ENCODE measurements at regions not wholly inside any gene's neighbourhood (a gene's known extent, or its start where the extent isn't known, plus 50 kb on each side); places are given as distances from the start of the nearest gene placed in this dataset.

DNA sequence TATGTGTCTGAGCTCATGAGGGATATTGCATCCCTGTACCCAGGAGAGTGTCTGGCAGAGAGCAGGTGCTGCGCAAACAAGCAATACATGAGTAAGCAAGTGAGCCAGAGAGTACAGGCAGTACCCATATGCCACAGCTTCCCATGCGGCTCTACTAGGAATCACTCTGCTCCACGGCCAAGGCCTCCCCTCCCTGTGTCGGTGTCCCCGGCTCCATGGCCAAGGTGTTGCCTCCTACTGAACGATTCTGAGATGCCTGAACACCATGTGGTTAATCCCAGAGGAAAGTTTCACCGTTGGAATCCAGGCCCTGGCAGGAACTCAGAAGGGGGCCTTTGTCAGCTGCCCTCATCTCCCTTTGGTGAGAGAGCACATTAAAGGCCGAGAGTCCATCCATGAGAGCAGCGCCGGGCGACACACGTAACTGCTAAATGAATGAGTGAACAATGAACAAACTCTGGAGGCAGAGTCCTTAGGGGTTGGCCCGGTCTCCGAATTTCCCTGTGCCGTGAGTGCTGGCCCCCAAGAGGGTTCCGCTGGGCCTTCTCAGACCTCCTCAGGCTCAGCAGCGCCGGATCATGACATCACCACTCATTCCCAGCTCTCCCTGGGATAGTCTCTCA, 136.0 kb upstream of the FAM20C start:
- no peak for DNase-seq (ENCODE audit: low spot score)

DNA sequence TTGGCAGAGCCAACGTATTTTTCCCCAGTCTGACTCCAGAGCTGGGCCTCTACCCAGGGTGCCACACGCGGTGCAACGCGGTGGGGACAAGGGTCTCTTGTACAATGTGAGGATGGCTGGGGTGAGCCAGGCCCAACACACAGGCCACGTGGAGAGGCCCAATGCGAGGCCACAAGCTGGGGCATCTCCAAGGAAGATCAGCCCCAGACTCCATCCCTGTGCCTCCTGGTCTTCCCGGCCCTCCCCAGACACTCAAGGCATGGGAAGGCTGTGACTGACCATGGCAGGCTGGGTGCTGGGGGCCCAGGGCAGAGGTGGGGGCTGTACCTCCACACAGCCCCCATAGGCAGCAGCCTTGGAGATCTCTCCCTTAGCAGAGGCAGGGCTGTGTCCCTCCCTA, 135.3 kb upstream of the FAM20C start:
- no peak for DNase-seq (ENCODE audit: low spot score)

DNA sequence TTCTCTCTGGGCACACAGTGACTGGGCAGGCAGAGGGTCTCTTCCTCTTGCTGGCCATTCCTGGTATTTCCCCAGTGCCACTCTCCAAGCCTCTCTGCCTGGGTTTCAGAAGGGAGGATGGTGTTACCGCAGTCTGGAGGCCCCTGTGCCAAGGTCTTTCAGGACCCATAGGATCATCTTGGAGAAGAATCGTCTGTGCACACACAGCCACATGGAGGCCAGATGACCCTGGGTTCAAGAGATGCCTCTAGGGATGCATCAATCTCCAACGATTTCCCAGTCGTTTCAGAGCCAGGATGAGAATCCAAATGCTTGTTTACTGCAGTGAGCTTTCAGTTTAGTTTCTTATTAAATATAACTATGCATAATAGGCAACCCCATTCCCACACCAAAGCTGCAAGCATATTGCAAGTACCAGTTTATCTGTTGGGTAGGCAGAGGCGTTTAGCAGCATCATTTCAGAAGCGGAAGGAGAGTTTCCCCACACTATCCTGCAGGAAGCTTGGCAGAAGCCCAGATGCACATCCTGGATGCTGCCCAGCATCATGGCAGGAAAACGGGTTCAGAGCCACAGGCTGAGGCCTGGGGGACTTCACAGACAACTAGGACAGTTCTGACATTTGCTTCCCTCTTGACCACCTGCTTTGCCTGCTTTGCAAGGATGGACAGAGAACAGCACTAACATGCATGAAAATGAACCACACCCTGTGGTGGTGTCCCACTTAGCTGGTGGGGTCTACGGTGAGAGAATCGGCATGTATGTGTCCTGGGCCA, 134.7 kb upstream of the FAM20C start:
- DNase-seq (ENCODE audit: low spot score) = no peak

DNA sequence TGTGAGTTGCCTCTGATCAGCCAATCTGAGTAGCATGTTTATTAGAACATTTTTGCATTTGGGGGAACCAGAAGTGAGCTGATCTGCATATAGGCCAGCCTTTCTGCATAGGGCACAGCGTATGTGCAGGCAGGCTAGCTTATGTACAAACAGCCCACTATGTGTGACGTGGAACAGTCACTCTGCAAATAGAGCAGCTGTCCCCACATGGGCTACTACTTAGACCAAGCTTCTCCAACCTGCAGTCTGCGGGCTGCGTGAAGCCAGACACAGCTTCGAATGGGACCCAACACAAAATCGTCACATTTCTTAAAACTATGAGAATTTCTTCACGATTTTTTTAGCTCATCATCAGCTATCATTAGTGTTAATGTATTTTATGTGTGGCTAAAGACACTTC, 134.1 kb upstream of the FAM20C start:
- no peak for DNase-seq (ENCODE audit: low spot score)

DNA sequence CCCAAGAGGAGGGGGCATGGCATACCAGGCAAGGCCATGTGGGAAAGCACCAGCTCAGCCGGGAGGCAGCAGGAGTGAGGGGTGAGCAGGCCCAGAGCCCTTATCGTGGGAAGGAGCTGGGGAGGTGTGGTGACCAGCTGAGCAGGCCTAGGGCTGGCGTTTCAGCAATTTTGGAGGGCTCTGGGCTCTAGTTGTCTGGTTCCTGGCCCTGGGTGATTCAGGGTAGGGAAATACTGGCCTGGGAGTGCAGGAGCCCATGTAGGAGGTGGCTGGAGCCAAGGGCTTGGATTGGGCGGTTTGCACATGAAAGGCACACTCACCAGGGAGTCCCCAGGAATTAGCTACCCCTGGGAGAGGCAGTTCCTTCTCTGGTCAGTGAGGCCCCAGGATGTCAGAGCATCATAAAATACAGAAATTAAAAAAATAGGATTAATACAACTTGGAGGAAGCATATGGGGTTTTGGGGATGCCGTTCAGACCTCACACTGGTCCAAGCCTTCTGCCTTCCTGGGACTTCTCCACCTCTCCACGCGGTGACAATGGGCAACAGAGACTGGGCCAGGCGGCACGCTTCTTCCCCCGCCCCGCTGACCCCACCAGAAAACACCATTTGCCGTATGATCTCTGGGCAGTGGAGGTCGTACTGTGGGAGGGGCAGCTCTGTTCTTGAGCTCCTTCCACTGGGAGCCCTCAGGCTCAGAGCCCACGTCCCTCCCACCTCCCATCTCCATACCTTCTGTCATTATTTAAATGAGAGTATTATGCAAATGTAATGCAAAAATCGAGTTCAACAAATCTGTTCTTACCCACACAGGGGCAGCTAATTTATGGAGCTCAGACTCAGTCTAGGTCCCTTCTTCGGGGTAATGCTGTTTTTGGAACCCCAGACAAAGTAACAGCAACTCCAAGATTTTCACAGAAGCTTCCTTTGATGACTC, 133.0 kb upstream of the FAM20C start:
- DNase-seq (ENCODE audit: low spot score) = no peak

DNA sequence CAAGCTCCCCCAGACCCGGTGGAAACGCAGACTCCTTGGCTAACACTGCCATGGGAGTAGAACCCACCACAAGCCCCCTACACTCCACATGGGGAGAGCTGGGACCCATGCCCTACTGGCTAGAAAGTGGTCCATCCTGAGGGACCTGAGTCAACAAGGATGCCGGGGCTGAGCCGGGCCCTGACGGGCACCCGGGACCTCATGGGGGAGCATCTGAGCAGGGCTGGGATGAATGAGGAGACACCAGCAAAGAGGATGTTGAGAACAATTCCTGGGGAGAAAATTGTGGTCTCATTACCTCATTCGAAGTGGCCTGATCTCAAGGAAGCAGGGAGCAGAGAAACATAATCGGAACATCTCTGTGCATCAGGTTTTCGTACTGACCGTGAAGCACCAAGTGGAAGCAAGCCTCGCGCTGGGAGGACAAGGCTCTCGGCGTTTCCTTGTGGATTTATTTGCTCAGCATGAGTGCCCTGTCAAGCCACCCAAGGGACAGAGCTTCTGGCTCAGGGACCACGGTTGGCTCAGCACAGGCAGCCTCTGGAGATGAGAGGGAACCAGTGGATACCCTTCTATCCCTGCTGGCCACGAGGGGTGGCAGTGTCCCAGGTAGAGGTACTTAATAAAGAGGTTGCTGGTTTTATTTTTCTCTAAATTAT, 132.2 kb upstream of the FAM20C start:
- no peak for DNase-seq (ENCODE audit: low spot score)

DNA sequence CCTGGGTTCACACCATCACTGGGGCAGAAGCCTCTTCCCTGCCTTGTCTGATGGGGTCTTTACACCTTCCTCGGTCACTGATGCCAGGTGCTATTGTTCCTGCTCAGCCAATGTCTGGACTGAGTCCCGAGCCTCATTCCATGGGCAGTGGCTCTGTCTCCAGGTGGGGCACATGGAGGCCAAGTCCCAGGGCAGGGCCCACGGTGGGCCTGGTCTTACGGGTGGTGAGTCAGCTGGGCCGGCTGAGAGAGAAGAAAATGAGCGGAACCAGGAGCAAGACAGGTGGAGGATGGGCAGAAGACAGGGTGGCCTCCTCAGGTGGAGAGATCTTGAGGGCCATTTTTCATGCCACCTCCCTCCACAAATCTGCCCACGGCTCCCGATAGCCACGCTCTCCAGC, 131.7 kb upstream of the FAM20C start:
- no peak for DNase-seq (ENCODE audit: low spot score)

DNA sequence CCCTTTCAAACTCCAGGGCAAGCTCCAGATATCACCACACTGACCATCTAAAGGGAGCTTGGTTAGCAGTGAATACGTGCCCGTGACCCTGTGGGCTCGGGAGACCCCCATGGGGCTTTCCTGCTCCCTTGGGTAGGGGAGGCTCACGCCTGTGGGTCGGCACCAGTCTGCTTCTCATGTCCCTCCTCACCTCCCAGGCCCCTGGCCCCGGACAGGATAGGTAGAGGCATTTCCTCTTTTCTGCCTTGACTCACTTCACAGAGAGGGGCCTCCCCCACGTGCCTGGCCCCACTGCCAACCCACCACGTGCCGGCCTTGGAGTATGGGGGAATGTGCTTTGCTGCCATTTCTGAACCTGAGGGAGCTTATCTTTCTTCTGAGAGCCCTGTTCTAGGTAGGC, 131.3 kb upstream of the FAM20C start:
- DNase-seq (ENCODE audit: low spot score) = no peak

DNA sequence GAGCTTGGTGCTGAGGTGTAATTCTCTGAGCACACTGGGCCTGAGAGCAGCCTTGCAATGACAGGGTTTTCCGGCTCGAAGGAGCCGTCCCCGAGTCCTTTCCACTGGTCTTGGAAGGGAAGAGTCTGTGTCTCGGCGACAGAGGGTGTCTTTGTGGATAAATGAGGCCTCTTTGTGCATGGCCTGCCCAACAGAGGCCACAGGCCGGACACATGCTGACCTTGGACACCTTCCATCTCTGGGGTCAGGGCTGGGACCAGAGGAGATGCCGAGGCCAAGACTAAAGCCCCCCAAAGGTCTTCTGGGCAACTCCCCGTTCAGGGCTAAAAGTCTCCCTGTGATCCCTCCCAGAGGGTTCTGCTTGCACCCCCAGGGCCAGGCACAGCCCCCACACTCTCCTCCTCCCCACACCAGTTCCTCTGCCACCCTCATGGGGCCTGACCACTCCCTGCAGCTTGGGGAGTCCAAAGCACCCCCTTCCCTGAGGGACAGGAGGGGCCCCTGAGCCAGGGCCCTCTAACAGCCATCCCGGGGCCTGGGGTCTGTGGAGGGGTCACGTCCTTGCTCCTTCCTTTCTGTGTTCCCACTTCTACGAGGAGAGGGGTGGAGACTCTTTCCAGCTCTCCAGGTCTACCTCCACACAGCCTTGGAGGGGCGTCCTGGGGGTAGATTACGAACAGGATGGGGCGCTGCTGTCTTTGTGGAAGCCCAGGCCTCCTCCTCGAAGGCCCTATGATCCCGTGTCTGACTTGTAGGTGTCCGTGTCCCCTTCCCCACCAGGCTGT, 130.6 kb upstream of the FAM20C start:
- no peak for DNase-seq (ENCODE audit: low spot score)

DNA sequence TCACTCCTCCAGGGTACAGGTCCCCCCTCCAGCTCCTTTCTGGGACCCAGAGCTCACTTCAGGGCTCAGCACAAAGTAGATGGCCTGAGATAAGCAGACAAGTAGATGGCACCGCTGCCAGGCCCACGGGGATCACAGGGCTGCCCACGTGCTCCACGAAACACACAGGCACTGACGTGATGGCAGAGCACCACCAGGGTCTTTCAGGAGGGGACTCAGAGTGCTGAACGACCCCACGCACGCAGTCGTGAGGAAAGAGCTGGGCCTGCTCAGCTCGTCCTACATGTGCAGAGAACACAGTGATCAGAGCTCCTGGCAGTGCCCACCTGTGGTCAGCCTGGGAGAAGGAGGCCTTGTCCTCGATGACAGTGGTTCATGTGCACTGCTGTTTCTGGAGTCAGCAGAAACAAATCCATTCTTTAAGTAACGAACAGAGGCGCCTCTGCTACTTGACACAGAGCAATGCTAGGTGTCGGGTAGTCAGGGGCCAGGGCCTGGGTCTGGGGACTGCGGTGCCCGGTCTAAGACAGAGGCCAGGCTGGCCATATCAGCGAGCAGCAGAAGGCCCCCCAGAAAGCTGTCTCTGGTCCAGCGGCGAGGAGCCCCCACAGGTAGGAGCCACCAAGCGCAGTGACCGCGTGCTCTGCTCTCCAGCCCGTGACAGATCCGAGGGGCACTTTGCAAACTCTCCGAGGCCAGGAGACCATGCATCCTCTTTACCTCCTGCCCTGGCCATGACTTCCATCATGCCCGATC, 129.8 kb upstream of the FAM20C start:
- no peak for DNase-seq (ENCODE audit: low spot score)

DNA sequence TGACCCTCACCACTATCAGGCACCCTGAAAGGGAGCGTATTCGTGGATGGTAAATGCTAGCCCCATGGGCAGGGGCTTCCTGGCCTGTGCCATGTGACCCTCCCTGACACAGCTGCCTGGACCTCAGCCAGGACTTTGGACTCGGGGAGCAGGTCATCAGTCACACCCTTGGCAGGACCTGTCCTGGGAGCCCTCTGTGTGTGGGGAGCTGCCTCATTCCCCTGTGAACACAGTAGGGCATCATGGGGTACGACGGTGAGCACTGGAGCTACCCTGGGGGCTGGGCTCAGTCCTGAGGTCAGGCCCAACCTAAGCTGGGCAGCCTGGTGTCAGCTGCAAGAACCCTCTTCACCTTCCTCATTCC, 129.3 kb upstream of the FAM20C start:
- DNase-seq (ENCODE audit: low spot score) = no peak

DNA sequence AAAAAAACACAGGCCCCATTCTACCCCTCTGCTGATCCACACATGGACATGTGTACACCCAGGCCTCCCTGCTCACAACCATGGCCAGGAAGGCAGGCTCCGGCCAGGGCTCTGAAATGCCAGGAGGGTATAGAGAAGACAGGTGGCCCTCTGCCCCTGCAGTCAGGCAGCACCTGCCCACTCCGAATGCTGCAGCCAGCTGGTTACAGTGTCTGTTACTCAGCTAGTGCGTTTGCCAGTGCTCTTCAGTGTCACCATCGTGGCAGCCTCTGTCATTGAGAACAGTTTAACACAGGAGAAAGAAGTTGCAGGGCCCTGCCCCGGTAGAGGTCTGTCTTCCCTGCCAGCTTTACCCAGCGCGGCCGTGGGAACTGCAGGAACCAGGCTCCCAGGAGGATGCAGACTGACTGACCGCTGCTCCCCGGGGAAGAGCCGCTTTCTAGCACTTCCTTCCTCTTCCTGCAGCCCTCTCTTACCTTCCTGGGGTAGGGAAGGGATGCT, 128.8 kb upstream of the FAM20C start:
- no peak for DNase-seq (ENCODE audit: low spot score)

DNA sequence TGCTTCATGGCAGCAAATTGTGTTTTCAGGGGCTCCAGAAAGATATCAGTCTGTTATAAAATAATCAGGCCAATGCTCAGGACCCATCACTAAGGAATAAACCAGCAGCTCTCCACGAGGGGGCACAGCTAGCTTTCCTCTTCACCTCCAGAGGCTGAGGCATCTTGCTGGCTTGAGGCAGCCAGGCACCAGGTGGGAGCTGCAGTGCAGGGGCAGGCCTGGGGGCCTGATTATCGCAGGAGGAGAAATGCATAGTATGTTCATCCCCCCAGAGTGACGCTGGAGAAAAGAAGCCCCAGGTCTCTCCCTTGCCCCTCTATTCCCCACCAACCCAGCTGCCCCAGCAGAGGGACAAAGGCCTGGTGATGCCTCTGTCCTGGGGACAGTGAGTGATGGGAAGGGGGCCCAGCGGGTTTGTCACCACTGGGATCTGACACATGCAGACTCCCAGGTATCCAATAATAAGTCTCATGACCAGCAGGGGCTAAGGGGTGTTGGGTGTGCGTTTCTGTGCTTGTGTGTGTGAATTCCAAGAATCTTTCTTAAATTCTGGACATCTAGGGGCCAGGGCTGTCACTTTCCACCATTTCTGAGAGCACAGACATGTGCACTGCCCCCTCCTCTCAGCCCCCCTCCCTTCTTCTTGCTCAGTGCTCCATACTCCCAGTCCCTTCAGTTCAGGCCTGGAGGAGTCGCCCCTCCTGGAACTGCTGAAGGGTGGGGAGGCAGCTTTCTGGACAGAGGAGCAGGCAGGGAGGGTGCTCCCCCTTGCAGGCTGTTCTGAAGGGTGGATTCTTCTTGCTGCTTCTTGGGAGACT, 128.1 kb upstream of the FAM20C start:
- peak; percentile 60 for DNase-seq (ENCODE audit: low spot score)

DNA sequence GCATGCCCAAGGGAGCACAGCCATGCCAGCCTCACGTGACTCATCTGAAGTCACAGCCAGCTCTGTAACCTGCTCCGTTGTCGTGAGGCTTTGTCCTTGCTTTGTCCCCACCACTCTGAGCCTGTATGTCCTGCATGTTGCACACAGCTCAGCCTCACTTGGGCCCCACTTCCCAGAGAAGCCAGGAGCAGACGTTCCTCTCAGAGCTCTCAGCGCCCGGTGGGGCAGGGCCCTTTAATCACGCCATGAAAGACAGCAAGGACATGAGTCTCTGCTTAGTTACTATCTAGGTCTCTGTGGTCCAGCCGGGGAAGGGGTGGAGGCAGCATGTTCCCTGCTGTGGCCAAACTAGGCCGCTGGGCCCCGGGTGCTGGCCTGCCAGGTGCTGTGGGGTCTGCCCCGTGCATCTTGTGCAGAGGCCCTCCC, 127.4 kb upstream of the FAM20C start:
- no peak for DNase-seq (ENCODE audit: low spot score)

DNA sequence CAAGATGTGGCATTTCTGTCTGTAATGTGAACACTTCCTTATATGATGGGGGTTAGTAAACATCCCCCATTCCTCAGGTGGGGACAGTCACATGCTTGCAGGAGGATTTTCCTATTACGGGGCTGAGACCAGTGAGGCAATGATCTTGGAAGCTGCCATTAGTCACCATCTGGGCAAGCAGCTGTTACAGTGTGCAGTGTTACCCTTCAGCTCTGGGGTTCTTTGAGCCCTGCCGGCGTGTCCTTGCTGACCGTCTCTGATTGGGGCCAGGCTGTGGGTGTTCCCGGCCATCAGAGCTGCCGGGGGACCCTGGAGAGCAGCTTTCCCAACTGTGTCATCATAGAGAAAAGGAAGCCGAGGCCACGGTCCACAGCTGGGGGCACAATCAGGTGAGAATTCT, 126.8 kb upstream of the FAM20C start:
- no peak for DNase-seq (ENCODE audit: low spot score)

DNA sequence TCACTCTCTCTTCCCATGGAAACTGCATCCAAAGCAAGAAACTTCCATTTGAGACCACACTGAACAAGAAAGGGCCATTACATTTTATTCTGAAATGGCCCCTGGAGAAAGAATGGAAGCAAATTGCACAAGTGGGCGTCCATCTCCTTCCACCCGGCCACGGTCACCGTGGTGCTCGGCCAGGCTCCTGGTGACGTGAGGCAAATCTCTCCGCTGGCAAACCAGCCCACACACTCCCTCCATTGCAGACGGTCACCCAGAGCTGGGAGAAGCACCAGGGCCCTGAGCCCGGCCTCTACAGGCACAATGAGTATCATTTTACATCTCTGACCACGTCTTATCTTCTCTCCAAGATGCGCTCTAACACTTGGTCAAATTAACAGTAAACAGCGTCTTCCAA, 126.1 kb upstream of the FAM20C start:
- DNase-seq (ENCODE audit: low spot score) = no peak

DNA sequence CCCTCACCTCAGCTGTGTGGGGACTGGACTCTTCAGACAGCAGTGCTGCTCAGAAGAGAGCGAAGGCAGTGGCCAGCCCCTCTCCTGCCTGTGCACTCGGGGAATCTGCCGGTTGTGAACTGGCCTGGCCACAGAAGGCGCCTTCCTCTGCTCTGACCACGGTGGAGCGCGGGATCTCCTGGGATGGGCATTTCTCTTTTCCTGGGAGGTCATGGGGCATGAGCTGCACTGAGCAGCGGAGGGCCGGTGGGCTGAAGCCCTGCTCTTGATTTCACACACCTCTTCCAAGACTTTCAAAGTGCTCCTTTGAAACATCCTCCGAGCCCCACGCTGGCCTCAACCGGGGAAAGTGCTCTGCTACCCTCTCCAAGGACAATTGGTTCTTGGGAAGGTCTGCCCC, 125.6 kb upstream of the FAM20C start:
- no peak for DNase-seq (ENCODE audit: low spot score)

DNA sequence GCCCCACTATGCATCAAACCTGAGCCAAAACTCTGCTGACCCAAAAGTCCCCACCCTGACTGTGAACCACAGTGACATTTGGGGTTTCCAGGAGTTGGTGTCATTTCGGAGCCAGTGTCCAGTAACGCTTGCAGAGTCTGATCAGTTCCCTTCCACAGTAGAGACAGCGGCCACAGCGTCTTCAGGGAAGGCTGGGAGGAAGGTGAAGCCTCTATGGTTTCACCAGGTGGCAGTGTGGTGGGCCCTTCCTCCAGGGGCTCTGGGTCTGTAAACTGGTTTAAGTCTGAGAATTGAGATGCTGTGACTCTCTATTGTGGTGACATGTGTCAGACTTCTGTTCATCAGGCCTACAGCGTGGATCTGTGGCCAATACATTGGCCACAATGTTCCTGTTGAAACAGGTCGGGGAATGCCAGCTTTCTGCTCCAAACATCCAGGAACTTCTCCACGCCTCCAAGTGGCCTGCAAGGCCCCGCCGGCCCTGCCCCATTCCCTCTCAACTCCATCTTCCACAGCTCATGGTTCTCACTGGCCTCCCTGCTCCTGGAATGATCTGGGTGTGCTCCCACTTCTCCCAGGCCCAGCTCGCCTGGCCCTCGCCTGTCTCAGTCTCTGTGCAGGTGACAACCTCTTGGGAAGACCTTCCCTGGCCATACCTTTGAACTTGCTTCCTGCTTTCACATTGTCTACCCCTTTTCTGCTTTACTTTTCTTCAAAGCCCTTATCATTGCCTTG, 124.5 kb upstream of the FAM20C start:
- DNase-seq (ENCODE audit: low spot score) = no peak

DNA sequence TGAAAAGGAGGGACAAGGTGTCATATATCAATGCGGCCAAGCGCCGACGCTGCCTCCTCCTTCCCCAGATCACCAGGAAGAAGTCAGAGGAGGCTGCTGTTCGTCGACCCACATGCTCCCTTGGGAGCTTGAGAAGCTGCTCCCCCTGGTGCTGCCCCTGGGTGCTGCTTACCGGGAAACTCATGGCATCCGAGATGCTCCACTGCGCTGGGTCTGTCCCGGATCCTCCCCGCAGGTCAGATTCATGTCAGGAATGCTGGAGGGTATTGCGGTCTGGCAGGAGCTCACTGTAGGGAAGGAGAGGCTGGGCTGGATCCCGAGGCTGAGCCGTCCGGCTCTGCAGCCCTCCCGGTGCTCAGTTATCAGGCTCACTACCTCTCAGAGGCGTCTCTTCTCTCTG, 123.7 kb upstream of the FAM20C start:
- DNase-seq (ENCODE audit: low spot score) = no peak
